Stimulated activated CD8-positive, alpha-beta memory T cell treated with anti-CD3 and anti-CD28 coated beads, Interleukin-4, amount 100 ng/mL, for 48 hours (primary cell): ENCODE measurements at regions not wholly inside any gene's neighbourhood (a gene's known extent, or its start where the extent isn't known, plus 50 kb on each side); places are given as distances from the start of the nearest gene placed in this dataset.
"Not testable (repeated sequence)": the region's sequence is repeated elsewhere in the genome, so short reads cannot be mapped to it uniquely, and the experiment has no call there.

Experiments used
- DNase-seq: peaks from one replicate; pipeline ENCODE4 v3.0.0-alpha.2; 2020

- DNase-seq: not testable (repeated sequence)
These were observed 232.9 kb upstream of the ZFP64 start for GRCh38 chr20:52424357-52424942.

DNA sequence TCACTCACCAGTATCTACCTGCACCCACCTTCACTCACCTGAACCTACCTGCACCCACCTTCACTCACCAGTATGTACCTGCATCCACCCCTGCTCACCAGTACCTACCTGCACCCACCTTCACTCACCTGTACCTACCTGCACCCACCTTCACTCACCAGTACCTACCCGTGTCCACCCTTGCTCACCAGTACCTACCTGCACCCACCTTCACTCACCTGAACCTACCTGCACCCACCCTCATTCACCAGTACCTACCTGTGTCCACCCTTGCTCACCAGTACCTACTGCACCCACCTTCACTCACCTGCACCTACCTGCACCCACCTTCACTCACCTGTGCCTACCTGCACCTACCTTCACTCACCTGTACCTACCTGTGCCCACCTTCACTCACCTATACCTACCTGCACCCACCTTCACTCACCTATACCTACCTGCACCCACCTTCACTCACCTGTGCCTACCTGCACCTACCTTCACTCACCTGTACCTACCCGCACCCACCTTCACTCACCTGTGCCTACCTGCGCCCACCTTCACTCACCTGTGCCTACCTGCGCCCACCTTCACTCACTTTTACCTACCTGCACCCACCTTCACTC is 232.1 kb upstream of the ZFP64 start:
- not testable (repeated sequence) for DNase-seq

- DNase-seq: no peak
These were observed 231.2 kb upstream of the ZFP64 start for GRCh38 chr20:52422574-52423336.

DNA sequence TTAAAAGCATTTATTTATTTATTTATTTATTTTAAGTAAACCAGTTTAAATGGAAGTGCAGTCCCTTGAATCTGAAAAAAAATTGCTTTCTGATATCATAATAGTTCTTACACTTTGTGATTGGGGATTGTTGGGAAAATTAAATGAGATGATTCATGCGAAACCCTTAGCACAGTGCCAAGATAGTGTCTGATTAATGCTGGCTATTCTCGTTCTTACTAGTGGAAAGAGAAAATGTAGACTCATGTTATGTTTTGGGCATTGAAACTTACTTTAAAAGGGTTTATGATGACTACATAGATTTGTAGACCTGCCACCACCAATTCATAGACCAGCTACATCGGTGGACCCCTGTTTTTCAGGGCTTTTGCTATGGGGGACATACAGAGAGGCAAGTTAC is 229.2 kb upstream of the ZFP64 start:
- DNase-seq: no peak

- no peak for DNase-seq
These were observed 227.6 kb upstream of the ZFP64 start for GRCh38 chr20:52419205-52419604.

DNA sequence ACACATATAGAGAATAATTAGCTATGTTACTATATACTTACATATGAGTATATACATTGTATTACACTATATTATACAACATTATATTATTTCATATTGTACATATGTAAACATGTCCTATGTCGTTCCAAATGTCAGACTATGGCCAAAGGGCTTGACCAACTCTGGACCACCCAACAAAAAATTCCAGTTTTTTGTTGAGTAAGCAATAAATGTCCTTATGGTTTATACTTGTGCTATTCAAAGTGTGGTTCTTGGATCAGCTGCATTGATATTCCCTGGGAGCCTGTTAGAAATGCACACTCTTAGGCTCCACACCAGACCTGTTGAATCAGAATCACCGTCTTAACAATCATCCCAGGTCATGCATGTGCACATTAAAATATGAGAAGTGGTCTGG is 225.4 kb upstream of the ZFP64 start:
- no peak for DNase-seq

GRCh38 chr20:52411611-52412010 is 220.0 kb upstream of the ZFP64 start:
- DNase-seq: no peak

DNA sequence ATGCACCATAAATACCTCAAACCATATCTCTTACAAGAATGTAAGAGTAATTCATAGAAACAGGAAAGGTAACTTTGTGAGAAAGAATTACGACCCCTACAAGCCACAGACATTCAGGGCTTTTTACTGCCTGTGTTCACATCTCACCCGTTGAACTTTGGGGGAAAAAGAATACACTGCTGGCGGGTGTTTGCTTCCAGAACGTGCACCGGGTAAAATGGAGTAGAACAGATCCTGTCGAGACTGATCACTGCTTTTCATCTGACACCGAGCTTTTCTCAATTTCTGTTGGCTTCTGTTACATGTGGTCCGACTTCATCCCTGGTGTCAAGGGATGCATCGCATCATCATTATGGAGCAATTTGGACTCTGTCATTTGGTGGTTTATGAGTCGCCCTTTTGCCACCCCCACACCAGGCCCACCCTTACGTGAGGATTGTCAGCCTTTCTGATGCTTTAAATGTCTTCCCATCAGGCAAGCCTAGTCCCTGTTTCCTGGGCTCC is 219.2 kb upstream of the ZFP64 start:
- peak; percentile 39 for DNase-seq

DNA sequence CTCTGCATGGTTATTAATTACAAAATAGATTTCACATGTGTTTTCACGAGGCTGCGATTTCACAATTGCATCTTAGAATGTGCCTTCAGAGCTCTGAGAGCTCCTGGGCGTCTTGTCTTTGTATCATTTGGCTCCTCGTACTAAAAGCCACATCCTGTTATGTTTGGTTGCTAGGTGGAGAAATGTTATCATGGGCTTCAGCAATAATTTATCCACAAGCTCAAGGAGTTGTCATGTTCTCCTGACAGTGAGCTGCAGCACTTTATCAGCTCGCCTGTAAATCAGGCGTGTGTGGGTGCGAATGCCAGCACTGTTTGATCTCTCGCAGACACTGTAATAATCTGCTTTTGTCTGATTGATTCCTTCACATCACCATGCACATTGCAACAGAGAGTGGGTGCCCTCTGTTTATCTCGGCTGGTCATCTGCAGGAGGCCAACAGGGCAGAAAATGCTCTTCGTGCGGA is 218.6 kb upstream of the ZFP64 start:
- peak; percentile 36 for DNase-seq

DNA sequence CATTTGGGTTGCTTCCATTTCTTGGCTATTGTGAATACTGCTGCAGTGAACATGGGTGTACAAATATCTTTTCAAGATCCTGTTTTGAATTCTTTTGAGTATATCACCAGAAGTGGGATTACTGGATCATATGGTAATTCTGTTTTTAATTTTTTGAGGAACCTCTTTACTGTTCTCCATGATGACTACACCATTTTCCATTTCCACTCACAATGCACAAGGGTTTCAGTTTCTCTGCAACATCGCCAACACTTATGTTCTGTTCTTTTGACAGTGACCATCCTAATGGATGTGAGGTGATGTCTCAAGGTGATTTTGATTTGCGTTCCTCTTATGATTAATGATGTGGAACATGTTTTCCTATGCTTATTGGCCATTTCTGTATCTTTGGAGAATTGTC is 214.4 kb upstream of the ZFP64 start:
- DNase-seq: no peak

DNA sequence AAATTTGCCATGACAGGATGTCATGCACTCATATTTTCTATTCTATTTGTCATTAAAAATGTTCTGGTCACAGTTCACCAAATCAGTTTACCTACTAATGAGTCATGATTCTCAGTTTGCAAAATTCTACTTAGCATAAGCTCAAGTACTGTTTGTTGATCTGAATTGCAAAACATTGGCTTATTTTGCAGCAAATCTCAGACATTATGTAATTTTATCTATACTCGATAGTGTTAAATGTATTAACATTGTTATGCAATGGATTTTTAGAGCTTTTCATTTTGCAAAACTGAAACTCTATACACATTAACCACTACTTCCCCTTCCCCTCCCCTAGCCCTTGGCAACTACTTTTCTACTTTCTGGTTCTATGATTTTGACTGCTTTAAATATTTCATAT is 213.8 kb upstream of the ZFP64 start:
- DNase-seq: no peak

- DNase-seq: no peak
These were observed 213.1 kb upstream of the ZFP64 start for GRCh38 chr20:52404671-52405070.

DNA sequence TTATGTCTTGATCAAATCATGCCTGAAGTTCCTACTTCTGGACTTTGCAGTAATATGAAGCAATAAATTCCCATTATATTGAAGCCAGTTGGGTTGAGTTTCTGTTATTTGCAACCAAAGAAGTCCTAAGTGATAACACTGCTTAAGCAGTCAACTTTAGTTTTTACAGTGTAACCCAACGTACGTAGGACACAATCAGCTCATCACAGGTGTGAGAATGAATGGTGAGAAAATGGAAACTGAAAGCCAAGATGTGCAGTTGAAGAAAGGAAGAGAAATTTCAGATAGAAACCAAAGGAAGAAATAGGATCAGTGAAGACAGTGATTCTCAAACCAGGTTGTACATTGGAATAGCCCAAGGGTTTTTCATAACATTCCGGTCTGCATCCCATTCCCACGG is 211.4 kb upstream of the ZFP64 start:
- DNase-seq: no peak

GRCh38 chr20:52402514-52402913 is 210.9 kb upstream of the ZFP64 start:
- DNase-seq: no peak

DNA sequence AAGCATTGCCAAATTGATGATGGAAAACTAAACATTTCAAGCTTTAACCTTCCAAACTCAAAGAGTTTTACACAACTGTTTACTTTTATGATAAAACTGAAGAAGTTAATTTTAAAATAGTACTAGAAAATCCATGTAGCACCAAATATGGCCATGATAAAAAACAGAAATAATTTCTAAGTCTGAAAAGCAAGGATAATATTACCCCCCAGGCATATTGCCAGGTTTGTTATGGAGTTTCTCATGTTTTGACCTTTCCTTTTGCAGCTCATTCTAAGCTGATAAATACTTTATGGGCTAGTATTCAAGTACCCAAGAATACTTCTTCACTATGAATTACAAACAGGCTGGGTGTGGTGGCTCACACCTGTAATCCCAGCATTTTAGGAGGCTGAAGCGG is 209.9 kb upstream of the ZFP64 start:
- DNase-seq: no peak

- DNase-seq: no peak
These were observed 207.8 kb upstream of the ZFP64 start for GRCh38 chr20:52399352-52399751.

DNA sequence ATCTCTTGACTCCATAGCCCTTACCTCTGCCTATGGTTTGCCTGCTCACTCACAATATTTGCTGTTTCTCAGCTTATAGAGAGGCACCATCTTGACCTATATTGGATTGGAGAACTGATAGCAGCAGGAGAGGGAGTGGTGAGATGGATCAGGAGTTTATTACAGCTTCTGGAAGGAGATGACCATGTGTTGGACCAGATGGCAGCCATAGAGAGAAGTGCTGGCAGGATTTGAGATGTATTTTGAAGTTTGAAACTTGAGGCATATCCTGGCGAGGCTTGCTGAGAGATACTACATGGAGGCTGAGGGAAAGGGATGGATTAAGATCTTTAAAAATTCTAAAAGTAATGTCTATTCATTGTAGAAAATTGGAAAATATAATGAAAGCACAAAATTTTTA is 198.0 kb upstream of the ZFP64 start:
- no peak for DNase-seq

DNA sequence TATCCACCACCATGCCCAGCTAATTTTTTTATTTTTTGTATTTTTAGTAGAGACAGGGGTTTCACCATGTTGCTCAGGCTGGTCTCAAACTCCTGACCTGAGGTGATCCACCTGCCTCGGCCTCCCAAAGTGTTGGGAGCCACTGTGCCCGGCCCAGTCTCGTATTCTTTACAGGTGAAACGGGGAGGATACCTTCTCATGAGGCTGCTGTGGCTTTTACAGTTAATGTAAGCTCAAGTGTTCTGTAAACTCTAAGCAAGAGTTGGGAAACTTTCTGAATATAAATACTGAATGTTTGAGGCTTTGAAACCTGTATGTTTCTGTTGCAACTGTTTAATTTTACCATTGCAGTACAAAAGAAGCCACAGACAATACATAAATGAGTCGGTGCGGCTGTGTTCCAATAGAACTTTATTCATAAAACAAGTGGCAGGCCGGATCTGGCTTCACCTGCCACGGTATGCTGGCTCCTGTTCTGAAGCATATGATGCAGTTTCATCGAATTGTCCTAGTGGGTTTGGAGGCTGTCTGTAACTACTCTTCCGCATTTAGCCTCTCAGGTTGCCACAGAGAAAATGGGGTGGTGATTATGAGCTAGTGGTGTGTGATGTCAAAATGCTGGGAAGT is 192.5 kb upstream of the ZFP64 start:
- no peak for DNase-seq

DNA sequence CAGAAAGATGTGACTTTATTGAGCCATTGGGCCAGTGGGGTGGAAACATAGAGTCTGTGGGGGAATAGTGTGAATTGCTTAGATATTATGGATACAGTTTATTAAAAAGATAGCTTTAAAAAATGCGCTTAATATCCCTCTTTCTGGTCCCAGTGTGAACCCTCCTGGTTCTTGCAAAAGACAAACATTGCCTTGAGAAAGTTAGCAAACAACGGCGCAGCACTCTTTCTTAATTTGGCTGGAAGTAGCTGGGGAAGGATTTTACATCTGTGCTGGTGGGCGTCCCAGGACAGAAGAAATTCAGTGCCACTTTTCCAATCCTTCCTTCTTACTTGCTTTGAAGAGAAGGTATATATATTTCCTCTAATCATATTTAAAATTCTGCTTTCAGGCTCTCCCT is 191.4 kb upstream of the ZFP64 start:
- DNase-seq: no peak

DNA sequence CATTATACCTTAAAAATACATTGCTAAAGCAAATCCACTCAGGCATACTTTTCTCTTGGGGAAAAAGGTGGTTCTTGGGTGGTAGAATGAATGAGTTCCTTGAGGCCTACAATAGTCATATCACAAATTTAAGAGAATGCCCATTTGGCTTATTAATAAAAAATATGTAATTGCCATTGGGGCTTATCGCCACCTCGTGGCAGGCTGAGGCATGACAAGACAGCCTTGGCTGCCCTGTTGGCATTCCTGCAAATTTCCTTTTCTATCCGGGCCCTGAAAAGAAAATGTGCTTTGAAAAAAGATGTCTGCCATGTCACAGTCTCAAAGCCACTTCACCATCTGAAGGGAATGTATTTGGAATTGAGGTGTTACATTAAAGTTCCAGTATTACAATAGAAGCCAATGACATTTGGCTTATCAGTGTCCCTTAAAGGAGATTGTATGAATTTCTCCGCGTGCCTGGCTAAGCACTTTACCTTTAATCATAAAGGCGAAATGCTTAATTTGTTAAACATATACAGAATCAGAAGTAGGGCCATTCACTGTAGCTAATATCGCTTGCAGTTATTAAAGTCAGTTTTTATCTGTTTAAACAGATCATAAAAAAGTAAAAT is 188.3 kb upstream of the ZFP64 start:
- DNase-seq: peak; percentile 55

GRCh38 chr20:52372169-52372568 is 180.6 kb upstream of the ZFP64 start:
- DNase-seq: no peak

- no peak for DNase-seq
These were observed 174.1 kb upstream of the ZFP64 start for GRCh38 chr20:52365688-52366087.

- no peak for DNase-seq
These were observed 172.8 kb upstream of the ZFP64 start for GRCh38 chr20:52364405-52364804.
